Stimulated activated naive B cell treated with anti-CD40 and anti-IgM and Interleukin-4, amounts not matched to agents 10 μg/mL and 1 μg/mL and 100 μg/mL, for 72 hours (primary cell): ENCODE measurements at regions not wholly inside any gene's neighbourhood (a gene's known extent, or its start where the extent isn't known, plus 50 kb on each side); places are given as distances from the start of the nearest gene placed in this dataset.
A peak's percentile ranks its signal among the peaks of the same experiment; 100 is the strongest.
"Not testable (repeated sequence)": the region's sequence is repeated elsewhere in the genome, so short reads cannot be mapped to it uniquely, and the experiment has no call there.

Experiments used
- ATAC-seq, 2 donors: fragments of 150-1000 bp; cut with Tn5 transposase; replicated peaks; 2 replicates each; pipeline ENCODE4 v1.10.0; 2021; ENCODE audit warnings: moderate library complexity in 1 of 2
- DNase-seq: peaks from one replicate; pipeline ENCODE4 v3.0.0; 2021
- H3K27ac Mint-ChIP-seq: one replicate; pipeline ENCODE4 v1.8.0; 2022; ENCODE audit warnings: mild to moderate bottlenecking, mixed read lengths
- H3K27me3 Mint-ChIP-seq, 2 donors: one replicate each; pipeline ENCODE4 v1.8.0; 2022; ENCODE audit warnings: mixed read lengths in 2 of 2
- H3K36me3 Mint-ChIP-seq, 2 donors: one replicate each; pipeline ENCODE4 v1.8.0; 2022; ENCODE audit warnings: mixed read lengths in 2 of 2, mild to moderate bottlenecking in 1 of 2
- H3K4me1 Mint-ChIP-seq, 2 donors: one replicate each; pipeline ENCODE4 v1.8.0; 2022; ENCODE audit warnings: mixed read lengths in 2 of 2, mild to moderate bottlenecking in 1 of 2
- H3K4me3 Mint-ChIP-seq, 2 donors: one replicate each; pipeline ENCODE4 v1.8.0; 2022; ENCODE audit warnings: mild to moderate bottlenecking in 2 of 2, mixed read lengths in 2 of 2, moderate library complexity in 1 of 2
- H3K9me3 Mint-ChIP-seq, 2 donors: one replicate each; pipeline ENCODE4 v1.8.0; 2022; ENCODE audit warnings: mixed read lengths in 2 of 2, mild to moderate bottlenecking in 1 of 2

DNA sequence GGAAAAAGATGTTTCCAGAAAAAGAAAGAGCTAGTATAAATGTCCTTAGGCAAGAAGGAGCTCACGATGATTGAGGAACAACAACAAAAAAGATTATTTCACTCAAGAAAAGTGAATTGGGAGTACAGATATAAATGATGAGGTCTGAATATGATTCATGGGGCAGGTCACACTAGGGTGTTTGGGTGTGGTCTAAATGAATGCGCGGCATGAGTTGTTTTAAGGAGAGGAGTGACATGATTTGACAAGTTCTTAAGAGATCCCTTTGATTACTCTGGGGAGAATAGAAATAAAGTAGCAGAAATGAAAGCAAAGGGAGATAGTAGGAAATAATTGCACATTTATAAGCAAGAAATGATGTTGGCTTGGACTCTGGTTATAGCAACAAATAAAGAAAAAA, 59.3 kb downstream of the NUTM2D start:
- H3K4me3 Mint-ChIP-seq, H3K4me1 Mint-ChIP-seq, H3K27me3 Mint-ChIP-seq, H3K9me3 Mint-ChIP-seq, ATAC-seq, DNase-seq, H3K27ac Mint-ChIP-seq, H3K36me3 Mint-ChIP-seq: not testable (repeated sequence)

GRCh38 chr10:87422641-87423040, 65.1 kb downstream of the NUTM2D start:
- H3K4me3 Mint-ChIP-seq, DNase-seq, H3K36me3 Mint-ChIP-seq, H3K27ac Mint-ChIP-seq, H3K4me1 Mint-ChIP-seq, H3K27me3 Mint-ChIP-seq, ATAC-seq, H3K9me3 Mint-ChIP-seq: not testable (repeated sequence)

GRCh38 chr10:87424697-87425373, 67.3 kb downstream of the NUTM2D start:
- not testable (repeated sequence) for H3K27ac Mint-ChIP-seq, H3K4me1 Mint-ChIP-seq, DNase-seq, H3K9me3 Mint-ChIP-seq, ATAC-seq, H3K36me3 Mint-ChIP-seq, H3K27me3 Mint-ChIP-seq, H3K4me3 Mint-ChIP-seq

DNA sequence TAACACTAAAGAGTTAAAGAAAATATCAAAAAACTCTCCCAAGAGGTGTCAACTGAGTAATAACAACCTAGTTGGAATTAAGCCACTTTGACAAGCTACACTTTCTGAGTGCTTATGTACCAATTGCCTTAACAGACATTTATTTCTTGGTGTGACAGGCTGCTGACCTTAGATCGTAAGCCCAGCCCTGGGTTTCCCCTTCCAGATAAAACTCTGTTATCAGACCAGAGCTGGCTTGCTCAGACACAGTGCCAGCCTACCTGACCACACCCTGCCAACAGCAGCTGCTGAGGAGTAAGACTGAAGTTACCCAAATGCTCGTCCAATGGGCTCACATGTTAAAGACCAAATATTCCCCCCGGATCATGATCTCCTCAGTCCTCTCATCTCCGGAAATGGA, 70.9 kb upstream of the MINPP1 start:
- H3K27ac Mint-ChIP-seq, ATAC-seq, H3K4me1 Mint-ChIP-seq, DNase-seq, H3K4me3 Mint-ChIP-seq, H3K9me3 Mint-ChIP-seq, H3K27me3 Mint-ChIP-seq, H3K36me3 Mint-ChIP-seq: not testable (repeated sequence)

- H3K27ac Mint-ChIP-seq, DNase-seq, ATAC-seq, H3K27me3 Mint-ChIP-seq, H3K4me3 Mint-ChIP-seq, H3K9me3 Mint-ChIP-seq, H3K4me1 Mint-ChIP-seq, H3K36me3 Mint-ChIP-seq: not testable (repeated sequence)
Observed at GRCh38 chr10:87435295-87435826, 69.3 kb upstream of the MINPP1 start.

GRCh38 chr10:87436104-87436503, 68.6 kb upstream of the MINPP1 start:
- peak; percentile 8 for DNase-seq
- H3K4me1 Mint-ChIP-seq, H3K36me3 Mint-ChIP-seq, H3K4me3 Mint-ChIP-seq, H3K9me3 Mint-ChIP-seq, H3K27me3 Mint-ChIP-seq, H3K27ac Mint-ChIP-seq: not testable (repeated sequence)
- peak; percentile 96 to 99 for ATAC-seq

- not testable (repeated sequence) for H3K4me3 Mint-ChIP-seq, H3K36me3 Mint-ChIP-seq, H3K27me3 Mint-ChIP-seq, H3K27ac Mint-ChIP-seq, DNase-seq, H3K4me1 Mint-ChIP-seq, ATAC-seq, H3K9me3 Mint-ChIP-seq
Observed at GRCh38 chr10:87437450-87437849, 67.2 kb upstream of the MINPP1 start.
